Gastroesophageal sphincter (tissue), 4 donors: ENCODE measurements at regions not wholly inside any gene's neighbourhood (a gene's known extent, or its start where the extent isn't known, plus 50 kb on each side); places are given as distances from the start of the nearest gene placed in this dataset.

Experiments used
- ATAC-seq: fragments of 150-250 bp; one replicate; pipeline ENCODE4 v1.9.1; 2016; ENCODE audit warnings: mild to moderate bottlenecking, moderate library complexity
- H3K27ac ChIP-seq, 4 donors: fragments of 200-600 bp; sonication (generic) in 3 of 4; 1 replicate in 3 of 4; 2 replicates in 1 of 4; pipeline ENCODE4 v1.5.1; 2016 to 2019
- H3K27me3 ChIP-seq: fragments of 200-600 bp; sonication (generic); one replicate; pipeline ENCODE4 v1.5.1; 2019
- H3K36me3 ChIP-seq, 2 donors: fragments of 200-600 bp; sonication (generic); one replicate each; pipeline ENCODE4 v1.5.1; 2019; ENCODE audit warnings: control low read depth in 1 of 2
- H3K4me1 ChIP-seq, 3 donors: fragments of 200-600 bp; sonication (generic); 1 replicate in 2 of 3; 2 replicates in 1 of 3; pipeline ENCODE4 v1.5.1; 2016 to 2019; ENCODE audit warnings: control low read depth in 2 of 3
- H3K4me3 ChIP-seq, 2 donors: fragments of 200-600 bp; sonication (generic); one replicate each; pipeline ENCODE4 v1.5.1; 2019; ENCODE audit warnings: mild to moderate bottlenecking in 1 of 2, moderate library complexity in 1 of 2
- H3K9me3 ChIP-seq, 3 donors: fragments of 200-600 bp; sonication (generic); one replicate each; pipeline ENCODE4 v1.5.1; 2017 to 2019; ENCODE audit warnings: control low read depth in 2 of 3
- CTCF ChIP-seq, 4 experiments: fragments of 200-600 bp in 2 of 4; fragments of 450-650 bp in 2 of 4; sonication (generic) in 1 of 4; IDR thresholded peaks; one replicate each; pipeline ENCODE4 v1.5.1; 2017 to 2019; ENCODE audit warnings: antibody characterized with exemption in 4 of 4, mild to moderate bottlenecking in 2 of 4, moderate library complexity in 2 of 4
- EP300 ChIP-seq: sonication (generic); formaldehyde crosslinking; IDR thresholded peaks from one replicate; pipeline ENCODE4 v1.6.1; 2017; ENCODE audit warnings: antibody characterized with exemption, mild to moderate bottlenecking
- POLR2A ChIP-seq, 2 donors: fragments of 450-650 bp; IDR thresholded peaks; one replicate each; pipeline ENCODE4 v1.6.1; 2017; ENCODE audit warnings: antibody characterized with exemption in 2 of 2, mild to moderate bottlenecking in 2 of 2, moderate library complexity in 1 of 2
- POLR2AphosphoS5 ChIP-seq: sonication (generic); formaldehyde crosslinking; IDR thresholded peaks from one replicate; pipeline ENCODE4 v1.6.1; 2017; ENCODE audit warnings: antibody characterized with exemption
- WGBS, 2 donors: methylation state at CpG; one replicate each; pipeline ENCODE4 v1.1.5; 2018; ENCODE audit warnings: low coverage in 1 of 2; 5-methylcytosine and 5-hydroxymethylcytosine counted together

DNA sequence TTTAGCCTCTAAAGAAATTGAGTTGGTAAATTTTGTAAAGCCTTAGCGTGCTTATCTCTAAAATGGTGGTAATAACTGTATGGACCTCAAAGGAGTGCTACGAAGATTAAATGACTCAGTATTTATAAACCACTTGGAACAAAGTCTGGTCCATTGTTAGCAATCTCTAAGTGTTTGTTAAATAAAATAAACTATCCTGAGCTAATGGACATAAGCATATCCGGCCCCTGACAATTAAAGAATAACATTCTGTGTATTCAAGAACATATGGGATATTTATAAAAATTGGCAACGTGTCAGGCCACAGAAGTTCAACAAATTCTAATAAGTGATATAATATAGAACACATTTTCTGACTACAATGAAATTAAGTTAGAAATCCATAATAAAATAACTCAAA, 71.0 kb downstream of the MYEOV start:
- Histone ChIP-seq H3K36me3 (no peaks in the 10 kb centered on the region), H3K4me1 (no peaks in the 10 kb centered on the region), H3K9me3 (peaks cover 0 to 7% (median 0%) of the 10 kb centered on the region in 3 donors), H3K27ac (no peak overlapping the region), H3K4me3 (no peak overlapping the region), H3K27me3 (no peaks in the 10 kb centered on the region)
- TF ChIP-seq EP300 (no peak), CTCF (IDR thresholded peaks at IDR 0.05) (no peak), POLR2A (IDR thresholded peaks at IDR 0.05) (no peak), POLR2AphosphoS5 (no peak)
- WGBS, 2 donors: 23 to 30% methylated on average over 4 of the region's 4 CpGs
- no peak for ATAC-seq

- Histone ChIP-seq H3K4me3 (no peak overlapping the region), H3K27me3 (no peaks in the 10 kb centered on the region), H3K9me3 (peaks cover 0 to under 1% (median 0%) of the 10 kb centered on the region in 3 donors), H3K27ac (no peak overlapping the region), H3K36me3 (no peaks in the 10 kb centered on the region), H3K4me1 (no peaks in the 10 kb centered on the region)
- TF ChIP-seq POLR2AphosphoS5: no peak
- TF ChIP-seq EP300: no peak
- no peak for TF ChIP-seq CTCF (IDR thresholded peaks at IDR 0.05)
- TF ChIP-seq POLR2A (IDR thresholded peaks at IDR 0.05): no peak
- no peak for ATAC-seq
- 86 to 100% methylated on average over 1 to 4 of the region's 4 CpGs for WGBS, 2 donors
Observed at GRCh38 chr11:69365558-69365957, 71.6 kb downstream of the MYEOV start.

DNA sequence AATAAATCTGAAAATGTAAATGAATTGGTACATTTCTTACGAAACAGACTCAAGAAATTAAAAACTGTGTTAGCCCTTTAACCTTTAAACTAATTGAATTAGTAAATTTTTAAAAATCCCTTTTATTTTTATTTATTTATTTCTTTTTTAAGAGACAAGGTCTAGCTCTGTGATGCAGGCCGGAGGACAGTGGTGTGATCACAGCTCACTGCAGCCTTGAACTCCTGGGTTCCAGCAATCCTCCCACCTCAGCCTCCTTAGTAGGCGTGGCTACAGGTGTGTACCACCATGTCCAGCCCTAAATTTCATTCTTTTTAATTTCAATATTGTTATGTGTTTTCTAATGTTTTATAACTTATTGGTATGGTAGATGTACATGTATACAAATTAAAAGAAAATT, 72.6 kb downstream of the MYEOV start:
- 94 to 100% methylated on average over 2 to 3 of the region's 3 CpGs for WGBS, 2 donors
- no peak overlapping the region for H3K4me3 ChIP-seq
- H3K4me1 ChIP-seq: no peaks in the 10 kb centered on the region
- H3K9me3 ChIP-seq: no peaks in the 10 kb centered on the region
- no peak for ATAC-seq
- no peak overlapping the region for H3K27ac ChIP-seq
- TF ChIP-seq POLR2A (IDR thresholded peaks at IDR 0.05): no peak
- TF ChIP-seq POLR2AphosphoS5: no peak
- TF ChIP-seq CTCF (IDR thresholded peaks at IDR 0.05): no peak
- TF ChIP-seq EP300: no peak
- H3K27me3 ChIP-seq: peaks cover 3% of the 10 kb centered on the region
- H3K36me3 ChIP-seq: no peaks in the 10 kb centered on the region

DNA sequence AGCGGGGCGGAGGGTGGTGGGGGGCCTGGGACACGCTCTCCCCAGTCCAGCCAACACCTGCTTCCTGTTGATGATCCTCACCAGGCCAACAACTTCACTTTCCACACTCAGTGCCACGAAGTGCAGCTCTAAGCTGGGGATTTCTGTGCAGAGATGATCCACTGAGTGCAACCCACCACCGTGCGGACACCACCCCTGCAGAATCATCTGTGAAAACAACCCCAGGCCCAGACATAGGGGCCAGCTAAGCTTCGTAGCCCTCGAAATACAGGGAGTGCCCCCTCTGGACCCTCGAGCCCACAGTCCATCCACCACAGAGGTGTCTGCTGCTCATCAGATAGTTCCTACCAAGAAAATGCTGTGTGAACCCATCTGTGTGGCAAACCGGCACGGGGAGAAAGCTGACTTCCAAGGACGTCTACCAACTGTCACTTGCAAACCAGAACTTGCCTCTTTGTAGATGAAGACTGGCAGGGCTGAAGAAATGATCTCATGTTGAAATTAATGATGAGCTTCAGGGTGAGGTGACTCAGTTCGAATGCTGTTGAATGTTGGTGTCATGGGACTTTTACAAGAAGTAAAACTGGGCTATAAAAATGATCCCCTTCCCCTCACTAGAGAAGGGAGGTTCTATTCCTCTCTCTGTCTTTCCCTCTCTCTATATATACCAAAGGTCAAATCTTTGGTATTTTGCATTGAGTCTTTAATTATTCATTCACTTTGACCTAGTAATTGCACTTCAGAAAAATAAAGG, 73.4 kb downstream of the MYEOV start:
- Histone ChIP-seq H3K9me3 (no peaks in the 10 kb centered on the region), H3K27me3 (peaks cover 8% of the 10 kb centered on the region), H3K4me1 (no peaks in the 10 kb centered on the region), H3K4me3 (no peak overlapping the region), H3K27ac (no peak overlapping the region), H3K36me3 (no peaks in the 10 kb centered on the region)
- no peak for ATAC-seq
- no peak for TF ChIP-seq EP300
- TF ChIP-seq CTCF (IDR thresholded peaks at IDR 0.05): no peak
- no peak for TF ChIP-seq POLR2AphosphoS5
- no peak for TF ChIP-seq POLR2A (IDR thresholded peaks at IDR 0.05)
- WGBS, 2 donors: 74 to 83% methylated on average over 7 of the region's 13 CpGs

DNA sequence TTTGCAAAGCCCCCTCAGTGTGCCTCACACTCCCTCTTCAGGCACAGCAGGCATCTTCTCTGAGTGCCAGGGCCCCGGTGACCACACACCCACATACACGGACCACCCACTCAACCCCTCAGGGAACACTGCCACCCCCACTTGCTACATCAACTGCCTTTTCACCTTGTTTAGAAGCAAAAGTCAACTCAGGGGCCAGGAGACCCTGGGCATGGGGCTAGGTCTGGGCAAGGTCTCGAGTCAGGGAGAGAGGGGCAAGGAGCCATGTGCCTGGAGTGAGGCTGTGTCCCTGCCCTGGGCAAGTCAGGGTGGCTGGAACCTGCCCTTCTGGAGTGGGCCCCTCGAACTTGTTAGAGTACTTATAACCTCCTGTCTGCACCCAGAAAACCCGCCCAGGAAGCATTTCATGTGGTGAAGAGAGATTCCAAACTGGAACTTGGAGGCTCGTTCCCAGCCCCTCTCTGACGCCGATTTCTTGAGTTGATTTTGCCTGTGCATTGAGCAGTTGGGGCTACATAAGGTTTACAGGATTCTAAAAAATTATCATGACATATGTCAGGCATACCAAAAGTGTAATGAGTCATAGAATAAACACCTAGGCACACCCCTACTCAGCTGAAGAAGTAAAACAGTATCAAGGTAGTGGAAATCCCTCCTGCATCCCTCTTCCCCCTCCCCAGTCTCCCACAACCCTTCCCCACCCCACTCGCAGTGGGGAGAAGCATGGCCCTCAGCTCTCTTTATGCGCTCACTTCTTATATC, 74.3 kb downstream of the MYEOV start:
- ATAC-seq: no peak
- H3K27ac ChIP-seq: no peak overlapping the region
- H3K36me3 ChIP-seq: no peaks in the 10 kb centered on the region
- H3K27me3 ChIP-seq: peaks cover 8% of the 10 kb centered on the region
- H3K9me3 ChIP-seq: no peaks in the 10 kb centered on the region
- no peak for TF ChIP-seq EP300
- no peak overlapping the region for H3K4me3 ChIP-seq
- no peaks in the 10 kb centered on the region for H3K4me1 ChIP-seq
- 69 to 90% methylated on average over 2 to 3 of the region's 10 CpGs for WGBS, 2 donors
